ENCODE measurements at regions not wholly inside any gene's neighbourhood (a gene's known extent, or its start where the extent isn't known, plus 50 kb on each side); places are given as distances from the start of the nearest gene placed in this dataset.
"Not testable (repeated sequence)": the region's sequence is repeated elsewhere in the genome, so short reads cannot be mapped to it uniquely, and the experiment has no call there.

DNA sequence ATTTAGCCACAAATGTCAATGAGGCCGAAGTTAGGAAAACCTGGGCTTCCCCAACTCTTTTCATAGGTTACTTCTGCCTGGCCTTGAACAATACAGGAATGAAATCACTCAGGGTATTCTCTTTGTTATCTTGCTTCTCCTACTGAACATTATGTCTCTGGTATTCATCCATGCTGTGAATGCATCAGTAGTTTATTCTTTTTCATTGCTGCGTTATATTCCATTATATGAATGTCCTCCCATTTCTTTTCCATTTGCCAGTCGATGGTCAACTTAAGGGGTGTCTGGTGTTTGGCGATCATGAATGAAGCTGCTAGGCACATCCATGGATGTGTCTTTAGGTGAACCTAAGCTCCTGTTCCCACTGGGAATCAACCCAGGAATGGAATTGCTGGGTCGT lies 128.3 kb downstream of the CRLF3 start:
- no peak overlapping the region for H3K27ac ChIP-seq (ENCODE audit: low read depth, low read length)
- WGBS, 3 donors, result 92 to 93% (median 93%) methylated on average over 5 of the region's 5 CpGs

DNA sequence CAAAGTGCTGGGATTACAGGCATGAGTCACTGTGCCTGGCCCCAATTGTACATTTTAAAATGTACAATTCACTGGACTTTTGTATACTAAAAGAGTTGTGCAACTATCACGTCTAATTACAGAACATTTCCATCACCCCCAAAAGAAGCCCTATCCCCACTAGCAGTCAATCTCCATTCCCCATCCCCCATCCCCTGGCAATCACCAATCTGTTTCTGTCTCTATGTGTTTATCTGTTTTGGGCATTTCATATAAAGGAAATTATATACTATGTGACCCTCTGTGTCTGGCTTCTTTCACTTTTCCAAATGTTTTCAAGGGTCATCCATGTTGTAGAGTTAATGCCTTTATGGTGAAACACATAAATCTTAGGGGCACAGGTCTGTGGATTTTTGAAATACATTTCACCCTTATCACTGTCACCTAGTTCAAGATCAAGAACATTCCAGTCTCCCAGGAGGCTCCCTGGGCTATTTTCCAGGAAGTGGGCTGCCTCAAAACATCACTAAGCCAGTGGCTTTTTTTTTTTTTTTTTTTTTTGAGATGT lies 129.2 kb downstream of the CRLF3 start:
- not testable (repeated sequence) for H3K27ac ChIP-seq (ENCODE audit: low read depth, low read length)
- 18 to 68% (median 26%) methylated on average over 1 of the region's 1 CpG for WGBS, 3 donors

DNA sequence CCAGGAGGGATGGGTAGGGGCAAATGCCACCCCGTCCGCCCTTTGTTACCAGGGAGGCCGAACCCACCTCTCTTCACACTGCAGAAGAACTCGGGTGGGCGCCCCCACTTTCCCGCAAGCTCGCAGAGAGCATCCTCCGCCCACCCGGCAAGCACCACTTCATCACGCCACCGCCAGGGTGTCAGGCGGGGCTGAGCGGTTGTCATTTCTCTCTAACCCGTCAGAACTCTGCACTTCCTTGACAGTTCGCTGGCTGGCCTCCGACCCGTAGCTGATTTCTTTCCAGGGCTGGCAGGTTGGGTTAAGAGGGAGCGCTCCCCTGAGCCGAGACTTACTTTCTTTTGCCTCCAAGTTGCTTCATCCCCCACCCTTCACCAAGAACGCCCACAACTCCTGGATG lies 130.7 kb downstream of the CRLF3 start:
- not testable (repeated sequence) for H3K27ac ChIP-seq (ENCODE audit: low read depth, low read length)
- 5 to 12% (median 7%) methylated on average over 14 to 19 of the region's 20 CpGs for WGBS, 3 donors

DNA sequence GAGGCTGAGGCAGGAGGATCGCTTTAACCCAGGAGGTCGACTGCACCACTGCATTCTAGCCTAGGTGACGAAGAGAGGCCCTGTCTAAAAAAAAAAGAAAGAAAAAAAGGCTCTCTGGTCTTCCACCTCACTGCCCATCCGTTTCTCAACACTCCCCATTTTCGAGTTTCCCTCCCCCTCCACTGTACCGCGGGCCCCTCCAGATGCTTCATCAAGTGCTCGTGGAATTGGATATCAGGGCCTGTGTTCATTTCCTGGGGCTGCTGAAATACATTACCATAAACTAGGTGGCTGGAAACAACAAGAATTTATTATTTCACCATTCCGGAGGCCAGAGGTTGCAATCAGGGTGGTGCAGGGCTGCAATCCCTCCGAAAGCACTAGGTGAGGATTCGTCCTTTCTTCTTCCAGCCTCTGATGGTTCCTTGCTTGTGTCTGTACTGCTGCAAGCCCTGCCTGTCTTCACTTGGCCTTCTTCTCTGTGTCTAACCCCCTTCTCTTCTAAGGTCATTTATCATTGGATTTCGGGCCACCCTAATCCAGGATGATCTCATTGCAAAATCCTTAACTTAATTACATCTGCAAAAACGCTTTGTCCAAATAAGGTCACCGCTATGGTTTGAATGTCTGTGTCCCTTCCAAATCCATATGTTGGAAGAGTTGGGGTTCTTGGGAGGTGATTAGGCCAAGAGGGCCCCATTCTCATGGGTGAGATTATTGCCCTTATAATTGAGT lies 135.1 kb downstream of the CRLF3 start:
- not testable (repeated sequence) for H3K27ac ChIP-seq (ENCODE audit: low read depth, low read length)
- 80 to 85% (median 81%) methylated on average over 14 of the region's 14 CpGs for WGBS, 3 donors

DNA sequence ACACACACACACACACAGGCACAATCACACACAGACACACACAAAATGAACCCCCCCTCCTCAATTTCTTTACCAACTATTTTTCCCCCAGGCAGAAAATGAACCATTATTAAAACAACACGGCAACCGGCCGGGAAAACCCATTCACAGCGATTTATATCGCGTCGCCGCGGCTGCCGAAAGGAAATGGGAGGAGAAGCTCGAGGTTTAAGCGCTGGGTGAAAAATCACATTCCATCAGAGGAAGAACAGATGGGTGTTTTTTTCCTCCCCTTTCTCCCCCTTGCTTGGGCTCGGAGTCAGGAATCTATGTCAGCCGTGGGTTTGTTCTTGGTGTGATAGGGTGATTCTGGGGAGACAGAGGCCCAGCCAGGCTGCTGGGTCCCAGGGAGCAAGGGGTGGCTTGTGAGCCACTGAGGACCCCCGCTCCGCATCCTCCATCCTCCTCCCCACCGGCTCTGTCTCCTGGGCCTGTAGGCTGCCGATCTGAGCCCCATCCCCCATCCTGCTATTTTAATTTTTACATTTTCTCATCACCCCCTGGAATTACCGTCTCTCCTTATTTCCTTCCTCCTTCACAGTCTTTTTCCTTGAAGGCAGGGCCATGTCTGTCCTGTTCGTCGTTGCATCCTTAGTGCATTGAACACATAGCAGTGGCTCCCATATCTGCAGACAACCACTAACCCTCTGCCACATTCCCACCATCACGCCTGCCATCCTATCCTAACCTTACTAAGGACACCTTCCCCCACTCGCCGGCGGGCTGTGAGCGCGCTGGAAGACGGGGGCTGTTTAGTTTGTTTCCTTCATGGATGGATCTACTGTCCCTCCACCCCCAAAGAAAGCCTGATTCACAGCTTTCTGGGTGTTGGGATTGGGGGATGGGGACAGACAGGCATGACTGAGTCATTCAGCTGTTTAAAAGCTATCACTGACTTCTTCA lies 137.7 kb downstream of the CRLF3 start:
- not testable (repeated sequence) for H3K27ac ChIP-seq (ENCODE audit: low read depth, low read length)
- WGBS, 3 donors, result 27 to 30% (median 27%) methylated on average over 23 to 25 of the region's 28 CpGs

DNA sequence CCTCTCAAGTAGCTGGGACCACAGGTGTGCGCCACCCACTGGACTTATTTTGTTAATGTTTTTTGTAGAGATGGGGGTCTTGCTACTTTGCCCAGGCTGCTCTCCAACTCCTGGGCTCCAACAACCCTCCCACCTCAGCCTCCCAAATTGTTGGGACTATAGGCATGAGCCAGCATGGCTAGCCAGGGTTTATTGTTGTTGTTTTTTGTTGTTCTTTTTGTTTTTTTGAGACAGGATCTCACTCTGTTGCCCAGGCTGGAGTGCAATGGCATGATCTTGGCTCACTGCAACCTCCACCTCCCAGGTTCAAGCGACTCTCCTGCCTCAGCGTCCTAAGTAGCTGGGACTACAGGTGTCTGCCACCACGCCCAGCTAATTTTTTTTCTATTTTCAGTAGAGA lies 142.2 kb downstream of the CRLF3 start:
- WGBS, 3 donors, result 94 to 100% (median 98%) methylated on average over 3 to 4 of the region's 4 CpGs
- H3K27ac ChIP-seq (ENCODE audit: low read depth, low read length), result not testable (repeated sequence)

DNA sequence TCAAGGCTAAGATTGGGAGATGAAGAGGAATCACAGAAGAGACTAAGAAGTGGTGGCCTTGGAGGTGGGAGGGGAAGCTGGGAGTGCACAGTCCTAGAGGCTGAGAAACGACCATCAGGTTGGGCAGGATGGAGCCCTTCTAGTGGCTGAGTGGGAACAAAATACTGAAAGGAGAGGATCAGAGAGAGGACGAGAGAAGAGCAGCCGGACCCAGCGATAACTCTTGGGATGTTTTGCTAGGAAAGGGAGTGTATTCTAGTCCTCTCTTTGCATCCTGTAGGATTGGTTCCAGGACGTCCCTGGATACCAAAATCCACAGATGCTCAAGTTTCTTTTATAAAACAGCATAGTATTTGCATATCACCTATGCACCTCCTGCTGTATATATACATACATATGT lies 143.8 kb downstream of the CRLF3 start:
- 62 to 67% (median 64%) methylated on average over 4 of the region's 5 CpGs for WGBS, 3 donors
- H3K27ac ChIP-seq (ENCODE audit: low read depth, low read length), result not testable (repeated sequence)

DNA sequence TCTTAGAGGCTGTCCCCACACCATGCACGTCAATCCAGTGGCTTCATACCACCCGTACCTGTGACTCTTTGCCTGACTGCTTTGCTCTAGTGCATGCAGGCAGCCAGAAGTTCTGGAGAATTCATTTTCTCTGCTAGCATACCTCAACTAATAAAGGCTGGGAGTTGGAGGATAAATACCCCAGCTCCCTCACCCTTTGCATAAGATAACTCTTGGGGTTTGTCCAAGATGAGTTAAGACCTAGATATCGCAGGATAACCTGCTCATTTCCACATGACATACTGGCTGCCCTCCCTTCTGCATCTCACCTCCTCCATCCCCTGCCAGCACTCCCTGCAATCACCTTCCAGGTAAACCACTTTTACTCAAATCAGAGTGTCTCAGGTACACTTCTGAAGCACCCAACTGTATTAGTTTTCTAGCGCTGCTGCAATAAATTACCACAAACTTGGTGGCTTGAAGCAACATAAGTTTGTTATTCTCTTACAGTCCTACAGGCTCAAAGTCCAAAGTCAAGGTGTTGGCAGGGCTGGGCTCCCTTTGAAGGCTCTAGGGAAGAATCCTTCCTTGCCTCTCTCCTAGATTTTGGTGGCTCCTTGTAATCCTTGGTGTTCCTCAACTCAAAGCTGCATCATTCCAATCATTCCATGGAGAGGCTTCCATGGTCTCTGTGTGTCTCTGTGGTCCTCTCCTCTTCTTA lies 146.8 kb downstream of the CRLF3 start:
- 80 to 88% (median 87%) methylated on average over 4 of the region's 4 CpGs for WGBS, 3 donors
- H3K27ac ChIP-seq (ENCODE audit: low read depth, low read length), result no peak overlapping the region

DNA sequence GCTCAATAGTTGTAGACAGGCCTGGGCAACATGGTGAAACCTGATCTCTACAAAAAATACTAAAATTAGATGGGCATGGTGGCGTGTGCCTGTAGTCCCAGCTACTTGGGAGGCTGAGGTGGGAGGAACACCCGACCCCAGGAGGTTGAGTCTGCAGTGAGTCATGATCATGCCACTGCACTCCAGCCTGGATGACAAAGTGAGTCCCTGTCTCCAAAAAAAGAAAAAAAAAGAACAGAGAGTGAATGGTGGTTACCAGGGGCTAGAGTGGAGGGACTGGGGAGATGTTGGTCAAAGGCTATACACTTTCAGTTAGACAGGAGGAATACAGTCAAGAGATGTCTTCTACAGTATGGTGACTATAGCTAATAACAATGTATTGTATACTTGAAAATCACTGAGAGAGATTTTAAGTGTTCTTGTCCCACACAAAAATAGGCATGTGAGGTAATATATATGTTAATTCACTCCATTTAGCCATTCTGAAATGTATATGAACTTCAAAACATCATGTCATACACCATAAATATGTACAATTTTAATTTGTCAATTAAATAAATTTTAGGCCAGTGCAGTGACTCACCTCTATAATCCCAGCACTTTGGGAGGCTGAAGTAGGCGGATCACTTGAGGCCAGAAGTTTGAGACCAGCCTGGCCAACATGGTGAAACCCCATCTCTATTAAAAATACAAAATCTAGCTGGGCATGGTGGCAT lies 148.6 kb downstream of the CRLF3 start:
- H3K27ac ChIP-seq (ENCODE audit: low read depth, low read length), result not testable (repeated sequence)
- WGBS, 3 donors, result 71 to 94% (median 90%) methylated on average over 3 of the region's 3 CpGs

DNA sequence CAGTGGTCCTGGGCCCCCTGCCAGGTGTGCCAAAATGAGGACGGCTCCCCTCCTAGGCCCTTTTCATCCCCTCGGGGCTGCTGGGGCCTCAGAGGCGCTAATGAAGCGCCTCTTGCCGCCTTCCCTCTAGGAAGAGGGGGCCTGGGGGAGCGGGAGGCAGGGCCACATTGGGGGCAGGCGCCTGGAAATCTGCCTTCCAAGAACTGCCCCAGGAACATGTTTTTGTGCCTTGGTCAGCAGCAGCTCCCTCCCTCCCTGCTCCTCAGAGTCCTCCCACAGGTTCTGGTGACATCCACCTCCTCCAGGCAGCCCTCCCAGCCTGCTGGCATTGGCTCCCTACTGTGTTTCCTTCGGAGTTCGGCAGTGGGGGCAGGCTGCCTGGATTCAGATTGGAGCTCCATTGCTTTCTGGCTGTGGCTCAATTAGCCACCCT lies 155.3 kb downstream of the CRLF3 start:
- WGBS, 3 donors, result 21 to 52% (median 48%) methylated on average over 5 to 9 of the region's 9 CpGs
- not testable (repeated sequence) for H3K27ac ChIP-seq (ENCODE audit: low read depth, low read length)

DNA sequence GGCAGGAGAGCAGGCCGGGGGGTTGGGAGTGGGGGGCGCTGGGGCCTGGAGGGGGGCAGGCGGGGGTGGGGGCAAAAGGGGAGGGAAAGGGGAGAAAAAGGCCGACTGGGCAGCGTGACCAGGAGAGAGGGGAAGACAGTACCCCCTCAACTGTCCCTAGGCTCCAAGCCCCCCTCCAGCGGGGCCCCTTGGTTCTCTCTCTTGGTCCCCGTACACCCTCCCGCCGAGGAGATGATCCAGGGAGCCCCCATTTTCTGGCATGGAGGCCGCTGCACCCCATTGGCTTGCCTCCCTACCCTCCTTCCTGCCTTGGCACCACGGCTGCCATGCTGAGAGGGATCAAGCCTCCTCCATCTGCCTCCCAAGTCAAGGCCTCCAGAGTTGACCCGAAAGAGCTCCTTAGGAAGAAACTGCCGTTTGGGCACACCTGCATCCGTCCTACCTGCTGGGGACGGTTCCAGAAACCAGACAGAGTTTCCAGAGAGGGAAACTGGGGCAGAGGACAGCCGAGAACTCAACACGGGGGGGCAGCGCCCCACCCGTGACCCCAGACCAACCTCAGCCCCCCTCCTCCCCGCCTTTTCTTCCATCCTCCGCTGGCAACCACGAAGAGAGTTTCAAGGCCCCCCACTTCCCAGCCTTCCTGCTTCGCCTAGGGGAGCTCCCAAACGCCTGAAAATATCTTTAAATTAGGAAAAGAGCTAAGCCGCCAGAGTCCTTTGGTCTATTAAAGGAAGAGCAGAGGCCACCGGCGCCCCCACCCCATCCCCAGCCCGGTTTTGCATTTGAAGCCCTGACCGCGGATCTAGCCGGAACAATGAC lies 155.9 kb downstream of the CRLF3 start:
- 5 to 20% (median 13%) methylated on average over 6 to 12 of the region's 31 CpGs for WGBS, 3 donors
- H3K27ac ChIP-seq (ENCODE audit: low read depth, low read length), result not testable (repeated sequence)

DNA sequence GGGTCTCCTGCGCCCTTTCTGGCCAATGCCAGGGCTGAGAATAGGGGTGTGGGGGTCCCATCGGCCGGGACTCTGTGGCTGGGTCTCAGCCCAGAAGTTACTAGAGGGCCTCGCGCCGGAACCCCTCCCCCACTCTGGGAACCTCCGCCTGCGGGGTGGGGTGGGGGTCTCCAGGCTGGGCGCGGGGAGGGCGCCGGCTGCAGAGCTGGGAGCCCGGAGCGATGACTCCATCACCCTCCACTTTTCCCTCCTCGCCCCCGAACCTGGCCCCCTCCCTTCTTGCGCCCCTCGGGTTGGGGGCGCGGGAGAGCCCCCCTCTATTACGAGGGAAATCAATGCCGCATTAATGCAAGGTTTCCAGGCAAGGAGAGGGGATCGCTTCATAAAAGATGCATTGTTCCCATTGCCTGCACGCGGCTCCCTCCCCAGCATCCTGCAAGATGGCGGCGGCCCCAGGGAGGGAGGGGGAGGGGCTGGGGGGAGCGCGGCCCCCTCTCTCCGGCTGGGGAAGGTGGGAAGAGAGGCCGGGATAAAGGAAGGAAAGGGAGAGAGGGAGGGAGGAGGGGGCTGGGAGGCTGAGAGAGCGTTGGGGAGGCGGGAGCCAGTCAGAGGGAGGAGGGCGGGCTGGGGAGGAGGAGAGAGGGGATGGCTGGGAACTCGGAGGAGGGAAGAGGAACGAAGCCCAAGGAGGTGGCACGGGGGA lies 156.7 kb downstream of the CRLF3 start:
- WGBS, 3 donors, result 0% methylated on average over 2 to 21 of the region's 37 CpGs
- not testable (repeated sequence) for H3K27ac ChIP-seq (ENCODE audit: low read depth, low read length)

DNA sequence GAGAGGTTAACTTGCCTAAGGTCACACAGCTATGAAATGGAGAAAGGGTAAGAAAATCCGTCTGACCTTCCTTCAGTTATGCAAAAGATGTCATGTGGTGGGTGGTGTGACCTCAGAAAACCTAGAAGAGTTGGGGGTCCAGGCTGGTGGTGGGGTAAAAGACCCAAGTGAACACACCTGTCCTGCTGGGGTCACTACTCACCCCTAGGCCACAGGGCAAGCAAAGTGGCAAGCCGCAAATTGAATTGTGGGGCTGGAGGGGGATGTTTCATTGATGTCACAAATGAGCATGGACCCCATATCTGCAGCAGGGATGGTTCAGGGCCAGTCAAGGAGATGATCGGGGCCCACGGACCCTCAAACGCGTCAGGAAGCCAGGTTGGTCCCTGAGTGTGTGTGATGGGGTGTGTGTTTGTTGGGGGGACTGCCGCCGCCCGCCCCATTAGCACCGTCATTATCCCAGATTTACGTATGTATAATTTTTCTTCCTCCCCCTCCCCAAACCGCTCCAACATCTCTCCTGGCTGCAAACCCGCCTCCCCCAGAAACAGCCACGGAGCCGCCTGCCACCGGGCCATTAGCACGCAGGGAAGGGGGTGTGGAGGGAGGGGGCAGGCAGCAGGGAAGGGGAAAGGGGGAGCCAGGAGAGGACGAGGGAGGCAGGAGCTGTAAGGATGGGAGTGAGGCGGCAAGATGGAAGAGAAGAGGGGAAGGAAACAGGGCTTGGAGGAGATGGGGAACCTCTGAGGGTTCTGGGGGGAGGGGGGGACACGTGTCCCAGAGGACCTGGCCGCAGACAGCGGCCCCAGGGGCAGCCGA lies 157.4 kb downstream of the CRLF3 start:
- 31 to 39% (median 35%) methylated on average over 11 to 19 of the region's 23 CpGs for WGBS, 3 donors
- not testable (repeated sequence) for H3K27ac ChIP-seq (ENCODE audit: low read depth, low read length)

DNA sequence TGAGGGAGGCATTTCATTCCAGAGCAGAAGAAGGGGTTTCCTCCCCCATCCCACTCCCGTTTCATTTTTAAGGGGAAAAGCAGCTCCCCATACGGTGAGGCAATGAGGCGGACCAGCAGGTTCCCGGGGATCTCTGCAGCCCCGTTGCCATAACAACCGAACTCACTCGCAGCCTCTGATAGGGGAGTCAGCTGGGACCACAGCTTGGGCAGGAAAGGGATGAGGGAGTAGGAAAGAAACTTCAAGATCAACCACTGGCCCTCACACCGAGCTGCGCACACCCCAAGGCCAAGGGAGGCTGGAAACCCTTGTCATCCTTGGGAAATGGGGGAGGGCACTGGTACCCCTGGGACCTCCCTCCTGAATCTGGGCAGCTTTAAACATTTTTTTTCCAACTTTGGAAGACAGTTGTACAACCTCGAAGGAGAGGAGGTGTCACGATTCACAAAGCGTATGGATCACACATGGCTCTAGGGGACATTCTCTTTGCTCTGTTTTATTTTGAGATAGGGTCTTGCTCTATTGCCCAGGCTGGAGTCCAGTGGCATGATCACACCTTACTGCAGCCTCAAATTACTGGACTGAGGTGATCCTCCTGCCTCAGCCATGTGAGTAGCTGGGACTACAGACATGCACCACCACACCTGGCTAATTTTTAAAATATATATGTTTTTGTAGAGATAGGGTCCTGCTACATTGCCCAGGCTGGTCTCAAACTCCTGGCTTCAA lies 160.6 kb downstream of the CRLF3 start:
- not testable (repeated sequence) for H3K27ac ChIP-seq (ENCODE audit: low read depth, low read length)
- WGBS, 3 donors, result 26 to 28% (median 27%) methylated on average over 11 to 12 of the region's 12 CpGs

DNA sequence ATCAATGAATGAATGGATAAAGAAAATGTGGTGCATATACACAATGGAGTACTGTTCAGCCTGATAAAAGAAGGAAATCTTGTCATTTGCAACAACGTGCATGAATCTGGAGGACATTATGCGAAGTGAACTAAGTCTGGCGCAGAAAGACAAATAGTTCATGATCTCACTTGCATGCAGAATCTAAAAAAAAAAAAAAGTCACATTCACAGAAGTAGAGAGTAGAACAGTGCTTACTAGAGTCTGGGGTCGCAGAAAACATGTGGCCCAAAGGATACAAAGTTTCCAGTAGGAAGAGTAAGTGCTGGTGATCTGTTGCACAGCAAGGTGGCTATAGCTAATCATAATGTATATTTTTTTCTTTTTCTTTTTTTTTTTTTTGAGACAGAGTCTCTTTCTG lies 167.3 kb downstream of the CRLF3 start:
- WGBS, 3 donors, result 90 to 100% (median 91%) methylated on average over 1 to 3 of the region's 4 CpGs
- not testable (repeated sequence) for H3K27ac ChIP-seq (ENCODE audit: low read depth, low read length)

Measured in adipose tissue (tissue), 3 donors.